ENCODE measurements at regions not wholly inside any gene's neighbourhood (a gene's known extent, or its start where the extent isn't known, plus 50 kb on each side); places are given as distances from the start of the nearest gene placed in this dataset.

DNA sequence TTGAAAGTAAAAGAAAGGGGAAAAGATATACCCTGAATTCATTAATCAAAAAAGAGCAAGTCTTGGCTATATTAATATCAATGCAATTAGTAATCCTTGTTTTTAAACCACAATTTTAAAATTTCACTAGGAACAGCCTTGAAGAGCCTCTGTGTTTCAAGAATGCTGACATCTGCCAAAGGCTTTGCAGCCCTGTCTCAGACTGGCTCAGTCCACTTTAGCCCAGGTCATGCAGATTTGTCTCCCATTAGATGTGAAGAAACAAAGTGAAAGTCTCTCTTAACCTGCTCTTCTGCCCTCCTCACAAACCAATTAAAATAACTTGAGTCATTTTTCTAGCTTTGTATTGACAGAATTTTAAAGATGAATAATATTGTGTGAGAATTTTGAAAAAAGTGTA, 102.7 kb upstream of the CARMIL1 start:
- TF ChIP-seq, protein P1, sequence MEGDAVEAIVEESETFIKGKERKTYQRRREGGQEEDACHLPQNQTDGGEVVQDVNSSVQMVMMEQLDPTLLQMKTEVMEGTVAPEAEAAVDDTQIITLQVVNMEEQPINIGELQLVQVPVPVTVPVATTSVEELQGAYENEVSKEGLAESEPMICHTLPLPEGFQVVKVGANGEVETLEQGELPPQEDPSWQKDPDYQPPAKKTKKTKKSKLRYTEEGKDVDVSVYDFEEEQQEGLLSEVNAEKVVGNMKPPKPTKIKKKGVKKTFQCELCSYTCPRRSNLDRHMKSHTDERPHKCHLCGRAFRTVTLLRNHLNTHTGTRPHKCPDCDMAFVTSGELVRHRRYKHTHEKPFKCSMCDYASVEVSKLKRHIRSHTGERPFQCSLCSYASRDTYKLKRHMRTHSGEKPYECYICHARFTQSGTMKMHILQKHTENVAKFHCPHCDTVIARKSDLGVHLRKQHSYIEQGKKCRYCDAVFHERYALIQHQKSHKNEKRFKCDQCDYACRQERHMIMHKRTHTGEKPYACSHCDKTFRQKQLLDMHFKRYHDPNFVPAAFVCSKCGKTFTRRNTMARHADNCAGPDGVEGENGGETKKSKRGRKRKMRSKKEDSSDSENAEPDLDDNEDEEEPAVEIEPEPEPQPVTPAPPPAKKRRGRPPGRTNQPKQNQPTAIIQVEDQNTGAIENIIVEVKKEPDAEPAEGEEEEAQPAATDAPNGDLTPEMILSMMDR (IDR thresholded peaks at IDR 0.05), result no peak
- no peak for TF ChIP-seq EZH2 (IDR thresholded peaks at IDR 0.05; ENCODE audit: borderline replicate concordance, insufficient read depth, low read depth, low read length, poor library complexity, severe bottlenecking)
